Fibroblast of villous mesenchyme (primary cell): ENCODE measurements at regions not wholly inside any gene's neighbourhood (a gene's known extent, or its start where the extent isn't known, plus 50 kb on each side); places are given as distances from the start of the nearest gene placed in this dataset.

Experiments used
- DNase-seq: peaks from one replicate; pipeline ENCODE4 v3.0.0-alpha.2; 2010; ENCODE audit warnings: low read depth
- H3K4me3 ChIP-seq: 2 replicates; pipeline ENCODE4 v1.5.1; 2011; ENCODE audit warnings: low read depth, mild to moderate bottlenecking, low read length
- TF ChIP-seq, protein P1 (sequence below): IDR thresholded peaks from 2 replicates; pipeline ENCODE4 v1.5.1; 2012; ENCODE audit warnings: low read depth, mild to moderate bottlenecking, low read length; ENCODE audit not compliant: insufficient read depth

DNA sequence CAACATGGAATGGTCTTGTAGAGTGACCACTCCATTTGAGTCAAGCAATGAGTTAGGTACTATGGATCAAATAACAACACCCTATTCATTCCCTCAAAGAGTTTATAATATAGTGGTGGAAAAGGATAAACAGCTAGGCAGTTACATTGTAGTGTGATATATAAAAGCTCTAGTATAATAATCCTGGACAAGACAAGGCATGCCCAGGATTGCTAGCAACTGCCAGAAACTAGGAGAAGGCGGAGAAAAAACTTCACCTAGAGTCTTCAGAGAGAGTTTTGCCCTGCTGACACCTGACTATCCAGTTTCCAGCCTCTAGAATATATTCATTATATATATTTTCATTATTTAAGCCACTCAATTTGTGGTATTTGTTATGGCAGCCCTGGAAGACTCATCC is 530.6 kb downstream of the KLF12 start:
- TF ChIP-seq, protein P1, sequence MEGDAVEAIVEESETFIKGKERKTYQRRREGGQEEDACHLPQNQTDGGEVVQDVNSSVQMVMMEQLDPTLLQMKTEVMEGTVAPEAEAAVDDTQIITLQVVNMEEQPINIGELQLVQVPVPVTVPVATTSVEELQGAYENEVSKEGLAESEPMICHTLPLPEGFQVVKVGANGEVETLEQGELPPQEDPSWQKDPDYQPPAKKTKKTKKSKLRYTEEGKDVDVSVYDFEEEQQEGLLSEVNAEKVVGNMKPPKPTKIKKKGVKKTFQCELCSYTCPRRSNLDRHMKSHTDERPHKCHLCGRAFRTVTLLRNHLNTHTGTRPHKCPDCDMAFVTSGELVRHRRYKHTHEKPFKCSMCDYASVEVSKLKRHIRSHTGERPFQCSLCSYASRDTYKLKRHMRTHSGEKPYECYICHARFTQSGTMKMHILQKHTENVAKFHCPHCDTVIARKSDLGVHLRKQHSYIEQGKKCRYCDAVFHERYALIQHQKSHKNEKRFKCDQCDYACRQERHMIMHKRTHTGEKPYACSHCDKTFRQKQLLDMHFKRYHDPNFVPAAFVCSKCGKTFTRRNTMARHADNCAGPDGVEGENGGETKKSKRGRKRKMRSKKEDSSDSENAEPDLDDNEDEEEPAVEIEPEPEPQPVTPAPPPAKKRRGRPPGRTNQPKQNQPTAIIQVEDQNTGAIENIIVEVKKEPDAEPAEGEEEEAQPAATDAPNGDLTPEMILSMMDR, result no peak
- no peak overlapping the region for H3K4me3 ChIP-seq
- DNase-seq, result no peak

DNA sequence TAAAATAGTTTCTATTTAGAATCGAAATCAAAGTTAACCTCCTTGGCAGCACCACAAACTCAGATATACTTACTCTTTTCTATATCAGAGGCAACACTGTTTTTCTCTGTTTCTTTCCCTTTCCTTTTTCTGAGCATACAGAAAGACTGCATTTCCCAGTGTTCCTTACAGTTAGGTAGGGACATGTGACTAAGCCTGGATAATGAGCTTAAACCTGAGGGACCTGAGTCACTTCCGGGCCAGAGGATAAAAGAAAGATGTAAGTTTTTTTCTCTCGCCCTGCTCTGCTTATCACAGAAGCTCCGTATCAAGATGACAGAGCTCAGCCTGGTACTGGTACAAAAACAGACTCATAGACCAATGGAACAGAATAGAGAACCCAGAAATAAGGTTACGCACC is 531.9 kb downstream of the KLF12 start:
- no peak overlapping the region for H3K4me3 ChIP-seq
- no peak for DNase-seq
- TF ChIP-seq, protein P1, result no peak

DNA sequence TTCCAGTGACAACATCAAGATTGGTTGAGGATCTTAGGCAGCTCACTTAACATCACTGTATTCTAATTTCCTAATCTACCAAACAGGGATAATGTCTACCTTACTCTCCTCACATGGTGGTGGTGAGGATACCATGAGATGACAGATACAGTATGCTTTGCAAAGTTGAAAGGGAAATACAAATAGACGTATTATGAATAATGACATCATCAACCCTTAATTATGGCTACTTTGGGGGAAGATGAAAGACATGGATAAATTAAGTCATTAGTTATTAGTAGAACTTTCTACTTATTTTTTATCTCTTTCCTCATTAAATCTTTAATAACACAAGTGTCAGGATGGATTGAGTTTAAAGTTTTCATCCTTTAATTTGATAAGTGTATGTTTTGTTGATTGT is 532.5 kb downstream of the KLF12 start:
- TF ChIP-seq, protein P1, result no peak
- no peak for DNase-seq
- H3K4me3 ChIP-seq, result no peak overlapping the region

DNA sequence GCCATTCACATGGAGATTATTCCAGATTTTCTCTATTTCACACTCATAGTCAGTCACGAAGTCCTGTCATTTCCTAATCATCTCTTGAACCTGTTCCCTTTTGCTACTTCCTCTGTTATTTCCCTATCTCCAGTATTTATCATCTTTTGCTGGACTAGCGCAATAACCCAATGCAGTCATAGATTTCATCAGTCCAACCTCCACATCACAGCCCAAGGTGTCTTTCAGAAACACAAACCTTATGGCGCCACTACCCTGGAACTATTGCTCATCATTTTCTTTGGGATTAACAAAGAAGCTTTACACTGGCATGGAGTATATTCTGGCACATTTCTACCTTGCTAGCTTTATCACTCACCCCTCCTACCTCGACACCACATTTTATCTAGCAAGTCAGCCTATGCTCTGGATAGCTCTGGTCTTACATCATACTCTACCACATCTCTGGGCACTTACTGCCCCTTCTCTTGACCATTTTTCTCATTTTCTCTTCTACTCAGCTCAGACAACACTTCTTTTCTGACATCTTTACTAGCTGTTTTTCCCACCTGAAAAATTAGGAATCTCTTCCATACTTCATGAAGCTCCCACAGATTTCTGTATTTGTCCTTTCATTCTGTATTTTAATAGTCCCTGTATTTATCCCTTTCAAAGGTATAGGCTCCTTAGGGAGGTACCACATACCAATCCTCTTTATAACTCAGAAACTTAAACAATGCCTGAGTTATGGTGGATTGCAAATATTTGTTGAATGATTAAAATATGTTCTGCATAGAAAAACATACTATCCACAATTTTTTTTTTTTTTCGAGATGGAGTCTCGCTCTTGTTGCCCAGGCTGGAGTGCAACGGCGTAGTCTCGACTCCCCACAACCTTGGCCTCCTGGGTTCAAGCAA is 534.7 kb downstream of the KLF12 start:
- H3K4me3 ChIP-seq, result no peak overlapping the region
- no peak for DNase-seq
- TF ChIP-seq, protein P1, result no peak

DNA sequence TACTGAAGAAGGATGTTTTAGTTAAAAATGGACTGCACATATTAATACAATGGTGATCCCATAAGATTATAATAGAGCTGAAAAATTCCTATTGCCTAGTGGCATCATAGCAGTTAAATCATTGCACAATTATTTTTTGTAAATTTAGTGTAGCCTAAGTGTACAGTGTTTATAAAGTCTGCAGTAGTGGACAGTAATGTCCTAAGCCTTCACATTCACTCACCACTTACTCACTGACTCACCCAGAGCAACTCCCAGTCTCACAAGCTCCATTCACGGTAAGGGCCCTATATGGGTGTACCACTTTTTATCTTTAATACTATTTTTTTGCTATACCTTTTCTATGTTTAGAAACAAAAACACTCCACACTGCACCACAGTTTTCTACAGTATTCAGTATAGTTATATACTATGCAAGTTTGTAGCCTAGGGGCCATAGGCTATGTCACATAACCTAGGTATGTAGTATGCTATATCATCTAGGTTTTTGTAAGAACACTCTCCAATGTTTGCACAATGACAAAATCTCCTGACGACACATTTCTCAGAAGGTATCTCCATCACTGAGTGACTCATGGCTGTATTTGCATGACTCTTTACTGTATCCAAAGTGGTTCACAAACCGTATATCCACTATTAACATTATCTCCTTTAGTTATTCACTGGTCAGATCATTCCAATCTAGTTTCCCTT is 536.0 kb downstream of the KLF12 start:
- TF ChIP-seq, protein P1, result no peak
- no peak for DNase-seq
- no peak overlapping the region for H3K4me3 ChIP-seq

DNA sequence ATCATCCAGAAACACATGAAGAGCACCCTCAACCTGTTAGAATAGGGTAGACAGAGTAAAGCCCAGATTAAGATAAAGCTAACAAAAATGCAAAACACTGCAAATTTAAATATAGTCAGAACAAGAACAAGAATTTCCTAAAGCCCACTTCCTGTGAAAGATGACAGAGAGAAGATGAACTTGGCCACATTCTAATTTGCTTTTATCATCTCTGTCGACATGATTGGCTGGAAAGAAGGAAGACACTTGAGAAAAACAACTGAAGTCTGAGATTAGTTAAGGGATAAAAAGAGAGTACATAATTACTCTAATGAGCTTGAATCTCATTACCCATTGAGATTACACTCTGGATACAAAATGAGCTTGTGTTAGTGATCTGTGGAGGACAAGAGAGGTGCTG is 537.6 kb downstream of the KLF5 start:
- TF ChIP-seq, protein P1, result no peak
- no peak for DNase-seq
- no peak overlapping the region for H3K4me3 ChIP-seq
